ENCODE measurements at regions not wholly inside any gene's neighbourhood (a gene's known extent, or its start where the extent isn't known, plus 50 kb on each side); places are given as distances from the start of the nearest gene placed in this dataset.

DNA sequence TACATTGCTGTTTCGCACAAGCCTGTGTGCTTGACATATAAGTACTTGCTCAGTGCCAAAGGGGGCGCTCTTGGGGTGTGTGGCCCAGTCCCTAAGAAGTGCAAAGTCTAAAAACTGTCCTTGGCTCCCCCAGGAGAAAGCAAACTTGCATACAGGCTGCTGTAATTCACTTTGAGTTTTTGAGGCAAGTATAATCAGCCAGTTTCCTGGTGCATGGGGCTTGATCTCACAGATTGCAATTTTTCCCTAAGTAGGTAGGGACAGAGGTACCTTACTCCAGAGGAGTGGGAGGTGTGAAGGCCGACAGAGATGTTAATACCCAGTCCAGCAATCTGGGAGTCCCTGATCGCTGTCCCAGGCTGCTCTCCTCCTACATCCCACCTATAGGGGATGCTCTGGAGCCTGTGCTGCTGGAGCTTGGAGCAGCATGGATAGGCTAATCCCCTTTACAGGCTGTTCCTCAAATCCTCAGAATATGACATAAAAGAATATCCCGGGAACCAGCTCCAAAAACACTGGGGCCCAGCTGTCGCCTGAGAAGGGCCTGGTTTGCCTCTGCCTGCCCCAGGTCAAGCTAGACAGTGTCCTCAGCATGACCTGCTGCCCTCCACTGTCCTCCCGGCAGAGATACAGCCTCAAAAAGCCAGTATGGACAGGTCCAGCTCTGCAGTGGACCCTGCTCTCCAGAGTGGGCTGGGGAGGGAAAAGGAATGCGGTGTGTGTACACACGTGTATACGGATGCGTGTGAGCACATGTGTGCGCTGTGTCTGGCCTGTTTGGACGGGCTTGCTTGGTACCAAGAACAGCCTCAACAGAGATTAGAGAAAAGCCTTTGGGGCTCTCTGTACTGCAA is 136.5 kb upstream of the HAAO start:
- intact Hi-C loops (cut with DNase I; ENCODE audit: low total_unique reads), result loop anchor here (10.0 kb wide), 1 partner anchor 94 kb away; no protein-coding TSS in a partner anchor
- TF ChIP-seq POLR2A (IDR thresholded peaks at IDR 0.05) (no peak), CTCF (IDR thresholded peaks at IDR 0.05) (peak; percentile 15 to 32 (median 26))
- Histone ChIP-seq H3K27me3 (no peaks in the 10 kb centered on the region), H3K27ac (peak overlapping the region; percentile 93 to 98), H3K4me1 (peaks cover 34 to 60% of the 10 kb centered on the region in 2 donors), H3K9me3 (no peaks in the 10 kb centered on the region), H3K4me3 (no peak overlapping the region), H3K36me3 (no peaks in the 10 kb centered on the region)
- no peak for DNase-seq

GRCh38 chr2:42928161-42928691 is 135.8 kb upstream of the HAAO start:
- Histone ChIP-seq H3K4me1 (peaks cover 37 to 66% of the 10 kb centered on the region in 2 donors), H3K27ac (peak overlapping the region; percentile 93 to 98), H3K36me3 (no peaks in the 10 kb centered on the region), H3K27me3 (no peaks in the 10 kb centered on the region), H3K9me3 (no peaks in the 10 kb centered on the region), H3K4me3 (no peak overlapping the region)
- TF ChIP-seq CTCF (IDR thresholded peaks at IDR 0.05) (no peak), POLR2A (IDR thresholded peaks at IDR 0.05) (no peak)
- intact Hi-C loops (cut with DNase I; ENCODE audit: low total_unique reads), result loop anchor here (10.0 kb wide), 1 partner anchor 93 kb away; no protein-coding TSS in a partner anchor
- DNase-seq, result peak in 1 of 2 donors; percentile 67

- H3K36me3 ChIP-seq, result no peaks in the 10 kb centered on the region
- intact Hi-C loops (cut with DNase I; ENCODE audit: low total_unique reads), result loop anchor here (10.0 kb wide), 1 partner anchor 93 kb away; no protein-coding TSS in a partner anchor
- peak overlapping the region; percentile 93 to 98 for H3K27ac ChIP-seq
- TF ChIP-seq CTCF (IDR thresholded peaks at IDR 0.05) (no peak), POLR2A (IDR thresholded peaks at IDR 0.05) (no peak)
- H3K4me1 ChIP-seq, result peaks cover 42 to 71% of the 10 kb centered on the region in 2 donors
- no peaks in the 10 kb centered on the region for H3K9me3 ChIP-seq
- DNase-seq, result peak; percentile 49 to 69
- no peak overlapping the region for H3K4me3 ChIP-seq
- H3K27me3 ChIP-seq, result no peaks in the 10 kb centered on the region
Observed at GRCh38 chr2:42927334-42928160, 135.2 kb upstream of the HAAO start.

DNA sequence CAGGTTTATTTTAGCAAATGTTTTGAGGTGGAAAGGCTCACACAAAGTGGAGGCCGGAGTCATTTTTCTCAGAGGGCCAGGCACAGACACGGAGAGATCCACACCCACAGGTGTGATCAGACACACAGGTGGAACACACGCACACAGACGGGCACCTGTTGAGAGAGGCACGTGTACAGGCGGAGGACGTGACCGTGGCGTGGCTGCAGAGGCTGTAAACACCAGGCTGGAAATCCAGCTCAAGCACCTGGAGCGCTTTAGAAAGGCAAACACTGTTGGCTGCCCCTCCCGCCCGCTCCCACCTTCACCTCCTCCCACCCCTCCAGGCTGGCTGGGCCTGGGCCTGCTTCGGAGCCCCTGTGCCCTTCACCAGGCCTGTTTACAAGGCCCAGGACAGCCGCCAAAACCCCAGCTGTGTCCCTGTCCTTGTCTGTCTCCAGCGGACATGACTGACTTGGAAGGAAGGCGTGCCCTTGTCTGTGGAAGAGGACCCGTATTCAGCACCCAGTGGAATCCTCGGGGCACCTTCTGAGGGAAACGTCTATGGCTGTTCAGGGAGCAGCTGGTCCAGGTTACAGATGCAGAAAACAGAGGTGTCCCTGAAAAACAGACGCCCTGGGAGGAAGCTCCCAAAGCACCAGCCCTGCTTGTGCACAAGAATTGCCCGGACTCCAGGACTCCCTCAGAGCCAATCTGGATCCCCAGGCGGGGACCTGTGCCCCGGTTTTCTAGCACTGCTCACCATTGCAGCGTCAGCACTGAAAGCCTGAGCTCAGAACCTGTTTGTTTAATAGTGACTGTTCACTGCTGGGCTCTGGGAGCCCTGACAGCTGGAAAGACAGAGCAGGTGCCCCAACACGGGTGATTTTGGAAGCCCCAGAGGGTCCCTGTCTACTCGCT is 134.3 kb upstream of the HAAO start:
- Histone ChIP-seq H3K27ac (peak overlapping the region; percentile 93 to 98), H3K9me3 (no peaks in the 10 kb centered on the region), H3K4me1 (peaks cover 43 to 66% of the 10 kb centered on the region in 2 donors), H3K36me3 (no peaks in the 10 kb centered on the region), H3K27me3 (no peaks in the 10 kb centered on the region), H3K4me3 (no peak overlapping the region)
- peak in 1 of 2 donors; percentile 34 for DNase-seq
- TF ChIP-seq CTCF (IDR thresholded peaks at IDR 0.05), result no peak
- no peak for TF ChIP-seq POLR2A (IDR thresholded peaks at IDR 0.05)
- intact Hi-C loops (cut with DNase I; ENCODE audit: low total_unique reads), result loop anchor here (10.0 kb wide), 1 partner anchor 92 kb away; no protein-coding TSS in a partner anchor
